Hepatocyte (in vitro differentiated cells): ENCODE measurements at regions not wholly inside any gene's neighbourhood (a gene's known extent, or its start where the extent isn't known, plus 50 kb on each side); places are given as distances from the start of the nearest gene placed in this dataset.

Source experiments
- DNase-seq: peaks from one replicate; pipeline ENCODE4 v3.0.0-alpha.2; 2016; ENCODE audit warnings: low spot score
- H2AFZ ChIP-seq: fragments of 200-600 bp; sonication (generic); 2 replicates; pipeline ENCODE4 v1.6.0; 2016; ENCODE audit warnings: antibody characterized with exemption, mild to moderate bottlenecking
- H3K27ac ChIP-seq: fragments of 200-600 bp; sonication (generic); 2 replicates; pipeline ENCODE4 v1.5.1; 2016; ENCODE audit warnings: mild to moderate bottlenecking
- H3K27me3 ChIP-seq: fragments of 200-600 bp; sonication (generic); 2 replicates; pipeline ENCODE4 v1.6.1; 2016
- H3K36me3 ChIP-seq: fragments of 200-600 bp; sonication (generic); replicated peaks from 2 replicates; pipeline ENCODE4 v1.5.1; 2016; ENCODE audit warnings: low read depth; ENCODE audit not compliant: insufficient read depth
- H3K4me1 ChIP-seq: fragments of 200-600 bp; sonication (generic); 2 replicates; pipeline ENCODE4 v1.5.1; 2016; ENCODE audit warnings: mild to moderate bottlenecking, moderate library complexity; ENCODE audit not compliant: insufficient read depth
- H3K4me2 ChIP-seq: fragments of 200-600 bp; sonication (generic); 2 replicates; pipeline ENCODE4 v1.6.0; 2016
- H3K4me3 ChIP-seq: fragments of 200-600 bp; sonication (generic); 2 replicates; pipeline ENCODE4 v1.5.1; 2016; ENCODE audit warnings: mild to moderate bottlenecking
- H3K79me2 ChIP-seq: fragments of 200-600 bp; sonication (generic); 2 replicates; pipeline ENCODE4 v1.6.0; 2017; ENCODE audit warnings: mild to moderate bottlenecking
- H3K9me2 ChIP-seq: fragments of 200-600 bp; sonication (generic); replicated peaks from 2 replicates; pipeline ENCODE4 v1.6.0; 2017; ENCODE audit warnings: mild to moderate bottlenecking; ENCODE audit not compliant: insufficient read depth
- H3K9me3 ChIP-seq: fragments of 200-600 bp; sonication (generic); 2 replicates; pipeline ENCODE4 v1.5.1; 2016; ENCODE audit warnings: low read depth, mild to moderate bottlenecking
- H4K20me1 ChIP-seq: fragments of 200-600 bp; sonication (generic); 2 replicates; pipeline ENCODE4 v1.6.0; 2016; ENCODE audit warnings: mild to moderate bottlenecking; ENCODE audit not compliant: insufficient read depth, poor library complexity, severe bottlenecking
- EZH2 ChIP-seq: fragments of 200-600 bp; sonication (generic); IDR thresholded peaks from 2 replicates; pipeline ENCODE4 v1.6.1; 2016; ENCODE audit warnings: antibody characterized with exemption, mild to moderate bottlenecking, borderline replicate concordance
- EZH2phosphoT487 ChIP-seq: fragments of 200-600 bp; sonication (generic); IDR thresholded peaks from one replicate; pipeline ENCODE4 v1.6.1; 2018; ENCODE audit warnings: antibody characterized with exemption, mild to moderate bottlenecking, low read depth, moderate library complexity; ENCODE audit not compliant: unreplicated experiment, severe bottlenecking
- WGBS: methylation state at CpG from one replicate; pipeline ENCODE4 v1.1.6; 2016; ENCODE audit warnings: low lambda C conversion rate; ENCODE audit errors: missing lambda C conversion rate; 5-methylcytosine and 5-hydroxymethylcytosine counted together
- TF ChIP-seq, protein P1 (sequence below): fragments of 200-600 bp; sonication (generic); IDR thresholded peaks from 2 replicates; pipeline ENCODE4 v1.5.1; 2016; ENCODE audit warnings: antibody characterized with exemption, mild to moderate bottlenecking; ENCODE audit not compliant: poor library complexity

DNA sequence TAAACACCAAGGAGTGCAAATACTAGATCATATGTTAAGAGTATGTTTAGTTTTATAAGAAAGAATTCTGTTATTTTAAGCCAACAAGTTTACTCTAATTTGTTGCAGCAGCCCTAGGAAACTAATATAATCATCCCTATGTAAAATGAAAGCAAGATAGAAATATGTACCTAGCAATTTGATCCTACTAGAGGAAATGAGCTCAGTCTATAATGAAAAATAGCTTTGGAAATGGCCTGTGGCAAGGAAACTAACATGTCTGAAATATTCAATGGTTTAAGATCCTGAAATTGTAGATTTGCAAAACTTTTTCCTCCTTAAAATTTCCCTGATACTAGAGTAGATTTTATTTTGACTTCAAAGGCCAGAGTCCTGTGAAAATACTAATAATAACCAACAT lies 112.7 kb upstream of the SLC5A12 start:
- no peaks in the 10 kb centered on the region for H3K9me3 ChIP-seq
- H4K20me1 ChIP-seq, result no peaks in the 10 kb centered on the region
- TF ChIP-seq EZH2, result no peak
- TF ChIP-seq, protein P1, sequence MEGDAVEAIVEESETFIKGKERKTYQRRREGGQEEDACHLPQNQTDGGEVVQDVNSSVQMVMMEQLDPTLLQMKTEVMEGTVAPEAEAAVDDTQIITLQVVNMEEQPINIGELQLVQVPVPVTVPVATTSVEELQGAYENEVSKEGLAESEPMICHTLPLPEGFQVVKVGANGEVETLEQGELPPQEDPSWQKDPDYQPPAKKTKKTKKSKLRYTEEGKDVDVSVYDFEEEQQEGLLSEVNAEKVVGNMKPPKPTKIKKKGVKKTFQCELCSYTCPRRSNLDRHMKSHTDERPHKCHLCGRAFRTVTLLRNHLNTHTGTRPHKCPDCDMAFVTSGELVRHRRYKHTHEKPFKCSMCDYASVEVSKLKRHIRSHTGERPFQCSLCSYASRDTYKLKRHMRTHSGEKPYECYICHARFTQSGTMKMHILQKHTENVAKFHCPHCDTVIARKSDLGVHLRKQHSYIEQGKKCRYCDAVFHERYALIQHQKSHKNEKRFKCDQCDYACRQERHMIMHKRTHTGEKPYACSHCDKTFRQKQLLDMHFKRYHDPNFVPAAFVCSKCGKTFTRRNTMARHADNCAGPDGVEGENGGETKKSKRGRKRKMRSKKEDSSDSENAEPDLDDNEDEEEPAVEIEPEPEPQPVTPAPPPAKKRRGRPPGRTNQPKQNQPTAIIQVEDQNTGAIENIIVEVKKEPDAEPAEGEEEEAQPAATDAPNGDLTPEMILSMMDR, result no peak
- no peak for TF ChIP-seq EZH2phosphoT487
- no peak overlapping the region for H3K27ac ChIP-seq
- no peaks in the 10 kb centered on the region for H3K4me1 ChIP-seq
- H3K27me3 ChIP-seq, result no peaks in the 10 kb centered on the region
- H3K9me2 ChIP-seq, result no peaks in the 10 kb centered on the region
- DNase-seq, result no peak
- no peak overlapping the region for H2AFZ ChIP-seq
- H3K4me2 ChIP-seq, result no peak overlapping the region
- H3K79me2 ChIP-seq, result no peaks in the 10 kb centered on the region
- no peak overlapping the region for H3K4me3 ChIP-seq
- no peaks in the 10 kb centered on the region for H3K36me3 ChIP-seq

DNA sequence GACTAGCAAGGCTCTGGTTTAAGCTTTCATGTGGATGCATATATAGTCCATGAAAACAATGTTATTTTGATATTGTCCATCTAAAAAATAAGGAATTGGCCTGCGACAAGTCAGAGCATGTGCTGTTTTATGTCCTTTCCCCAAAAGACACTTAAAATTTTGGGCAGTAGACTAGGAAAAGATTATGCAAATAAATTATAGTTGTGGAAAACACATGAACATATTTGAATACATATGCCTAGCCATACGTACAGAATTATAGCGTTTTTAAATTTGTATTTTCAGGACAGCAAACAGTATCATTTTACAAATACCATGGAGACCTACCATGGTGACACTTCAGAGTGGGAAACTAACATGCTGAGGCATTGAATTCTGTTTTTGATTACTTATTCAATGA lies 113.8 kb upstream of the SLC5A12 start:
- Histone ChIP-seq H3K36me3 (no peaks in the 10 kb centered on the region), H3K27me3 (no peaks in the 10 kb centered on the region), H3K9me2 (no peaks in the 10 kb centered on the region), H3K9me3 (no peaks in the 10 kb centered on the region), H2AFZ (no peak overlapping the region), H3K27ac (no peak overlapping the region), H3K79me2 (no peaks in the 10 kb centered on the region), H4K20me1 (no peaks in the 10 kb centered on the region), H3K4me2 (no peak overlapping the region), H3K4me3 (no peak overlapping the region), H3K4me1 (no peaks in the 10 kb centered on the region)
- no peak for DNase-seq
- no peak for TF ChIP-seq EZH2phosphoT487
- TF ChIP-seq EZH2, result no peak
- TF ChIP-seq, protein P1, result no peak
- 97% methylated on average over 3 of the region's 3 CpGs for WGBS

DNA sequence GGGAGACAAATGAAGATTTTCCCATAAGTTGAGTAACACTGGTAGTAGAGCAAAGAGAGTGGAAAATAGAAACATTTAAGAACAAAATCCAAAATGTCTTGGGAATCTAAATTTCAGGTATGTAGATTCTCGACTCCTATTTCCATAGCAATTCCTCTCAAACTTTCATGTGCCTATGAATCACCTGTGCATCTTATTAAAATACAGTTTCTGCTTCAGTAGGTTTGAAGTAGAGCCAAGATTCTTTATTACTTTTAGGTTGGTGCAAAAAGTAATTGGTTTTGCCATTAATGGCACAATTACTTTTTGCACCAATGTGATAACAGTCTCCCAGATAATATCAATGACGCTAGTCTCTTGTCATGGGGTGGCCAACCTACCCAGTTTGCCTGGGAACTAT lies 115.3 kb upstream of the SLC5A12 start:
- 89% methylated on average over 2 of the region's 2 CpGs for WGBS
- no peaks in the 10 kb centered on the region for H3K36me3 ChIP-seq
- H3K9me3 ChIP-seq, result no peaks in the 10 kb centered on the region

More for the DNA sequence above, 115.3 kb upstream of the SLC5A12 start:
- Histone ChIP-seq H3K27me3 (no peaks in the 10 kb centered on the region), H3K4me1 (no peaks in the 10 kb centered on the region), H3K79me2 (no peaks in the 10 kb centered on the region), H2AFZ (no peak overlapping the region), H3K27ac (no peak overlapping the region), H3K4me2 (no peak overlapping the region), H4K20me1 (no peaks in the 10 kb centered on the region), H3K9me2 (no peaks in the 10 kb centered on the region), H3K4me3 (no peak overlapping the region)
- DNase-seq, result no peak
- TF ChIP-seq EZH2 (no peak), EZH2phosphoT487 (no peak)
- TF ChIP-seq, protein P1, result no peak
